Suprapubic skin (tissue), 4 donors: ENCODE measurements at regions not wholly inside any gene's neighbourhood (a gene's known extent, or its start where the extent isn't known, plus 50 kb on each side); places are given as distances from the start of the nearest gene placed in this dataset.

Source experiments
- DNase-seq, 2 donors: peaks; one replicate each; pipeline ENCODE4 v3.0.0-alpha.2; 2019; ENCODE audit warnings: low spot score in 2 of 2
- H3K27ac ChIP-seq: fragments of 200-600 bp; sonication (generic); one replicate; pipeline ENCODE4 v1.5.1; 2019
- H3K27me3 ChIP-seq: fragments of 200-600 bp; sonication (generic); one replicate; pipeline ENCODE4 v1.5.1; 2019
- H3K36me3 ChIP-seq: fragments of 200-600 bp; sonication (generic); one replicate; pipeline ENCODE4 v1.5.1; 2019
- H3K4me1 ChIP-seq: fragments of 200-600 bp; sonication (generic); one replicate; pipeline ENCODE4 v1.5.1; 2019
- H3K4me3 ChIP-seq: fragments of 200-600 bp; sonication (generic); one replicate; pipeline ENCODE4 v1.5.1; 2019; ENCODE audit warnings: mild to moderate bottlenecking
- H3K9me3 ChIP-seq: fragments of 200-600 bp; sonication (generic); one replicate; pipeline ENCODE4 v1.5.1; 2019
- CTCF ChIP-seq, 2 donors: fragments of 200-600 bp in 1 of 2; fragments of 450-650 bp in 1 of 2; sonication (generic) in 1 of 2; IDR thresholded peaks; one replicate each; pipeline ENCODE4 v1.5.1; 2016 to 2019; ENCODE audit warnings: antibody characterized with exemption in 2 of 2, mild to moderate bottlenecking in 1 of 2, moderate library complexity in 1 of 2
- EP300 ChIP-seq: sonication (generic); formaldehyde crosslinking; IDR thresholded peaks from one replicate; pipeline ENCODE4 v1.6.1; 2017; ENCODE audit warnings: antibody characterized with exemption
- POLR2A ChIP-seq, 2 donors: fragments of 450-650 bp; IDR thresholded peaks; one replicate each; pipeline ENCODE4 v1.6.1; 2017; ENCODE audit warnings: antibody characterized with exemption in 2 of 2, mild to moderate bottlenecking in 2 of 2, moderate library complexity in 2 of 2
- POLR2AphosphoS5 ChIP-seq, 3 donors: sonication (generic); formaldehyde crosslinking; IDR thresholded peaks; one replicate each; pipeline ENCODE4 v1.6.1; 2017; ENCODE audit warnings: antibody characterized with exemption in 3 of 3
- WGBS: methylation state at CpG from one replicate; pipeline ENCODE4 v1.1.5; 2018; 5-methylcytosine and 5-hydroxymethylcytosine counted together

- Histone ChIP-seq H3K9me3 (no peaks in the 10 kb centered on the region), H3K27ac (no peak overlapping the region), H3K4me1 (peaks cover 54% of the 10 kb centered on the region), H3K36me3 (no peaks in the 10 kb centered on the region), H3K4me3 (no peak overlapping the region), H3K27me3 (peaks cover 6% of the 10 kb centered on the region)
- DNase-seq, result no peak
- WGBS, result 84% methylated on average over 5 of the region's 5 CpGs
- TF ChIP-seq POLR2AphosphoS5 (IDR thresholded peaks at IDR 0.05) (no peak), EP300 (no peak), POLR2A (IDR thresholded peaks at IDR 0.05) (no peak), CTCF (IDR thresholded peaks at IDR 0.05) (no peak)
These were observed 187.8 kb downstream of the SHQ1 start for GRCh38 chr3:72660270-72661114.

DNA sequence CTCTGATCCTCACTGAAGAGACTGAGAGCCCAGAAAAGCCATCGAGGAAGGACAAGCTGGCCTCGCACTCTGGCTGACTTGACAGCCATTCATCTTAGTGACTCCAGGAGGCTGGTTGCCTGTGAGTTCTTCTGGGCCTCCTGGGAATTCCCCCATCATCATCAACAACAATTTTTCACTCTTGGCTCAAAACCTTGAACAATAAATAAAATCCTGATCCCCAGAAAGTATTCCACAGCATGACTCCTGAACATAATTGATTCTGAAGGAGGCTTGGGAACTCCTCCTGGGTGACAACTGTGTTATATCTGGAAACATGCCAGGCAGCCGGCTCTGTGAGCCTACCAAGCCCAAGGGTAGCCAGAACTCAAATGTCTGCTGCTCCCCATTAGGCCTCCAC, 188.6 kb downstream of the SHQ1 start:
- H3K36me3 ChIP-seq, result no peaks in the 10 kb centered on the region
- TF ChIP-seq POLR2AphosphoS5 (IDR thresholded peaks at IDR 0.05) (no peak), POLR2A (IDR thresholded peaks at IDR 0.05) (no peak), CTCF (IDR thresholded peaks at IDR 0.05) (no peak), EP300 (no peak)
- no peak for DNase-seq
- H3K4me3 ChIP-seq, result no peak overlapping the region
- no peaks in the 10 kb centered on the region for H3K9me3 ChIP-seq
- H3K4me1 ChIP-seq, result peaks cover 58% of the 10 kb centered on the region
- peaks cover 10% of the 10 kb centered on the region for H3K27me3 ChIP-seq
- H3K27ac ChIP-seq, result no peak overlapping the region
- 53% methylated on average over 3 of the region's 3 CpGs for WGBS

- Histone ChIP-seq H3K4me1 (peaks cover 55% of the 10 kb centered on the region), H3K9me3 (no peaks in the 10 kb centered on the region), H3K4me3 (no peak overlapping the region)
These were observed 189.1 kb downstream of the SHQ1 start for GRCh38 chr3:72659188-72659587.

DNA sequence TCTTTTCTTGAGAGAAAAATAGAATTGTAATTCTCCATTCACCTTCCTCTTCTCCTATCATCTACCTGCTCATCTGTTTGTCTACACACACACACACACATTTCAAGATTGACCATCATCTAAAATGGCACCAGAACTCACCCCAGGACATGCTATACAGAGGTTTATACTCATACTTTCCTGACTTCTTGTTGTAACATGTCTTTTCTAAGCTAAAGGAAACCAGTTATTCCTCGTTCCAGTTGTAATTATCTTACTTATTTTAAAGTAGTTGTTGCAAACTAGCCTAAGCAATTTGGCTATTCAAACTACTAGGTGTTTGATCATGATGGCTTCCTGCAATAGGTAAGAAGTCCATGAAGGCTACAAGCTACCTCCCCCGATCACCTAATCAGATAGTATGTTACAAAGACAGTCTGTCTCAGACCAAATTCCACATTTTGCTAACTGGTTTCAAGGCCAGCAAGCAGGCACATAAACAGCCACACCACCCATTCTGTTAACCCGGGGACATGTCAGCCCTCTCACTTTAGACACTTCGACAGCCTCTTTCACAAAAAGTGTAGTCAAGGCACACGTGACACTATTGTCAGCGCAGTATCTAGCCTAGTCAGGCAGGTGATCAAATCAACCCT, 189.7 kb downstream of the SHQ1 start:
- H3K36me3 ChIP-seq, result no peaks in the 10 kb centered on the region
- no peak overlapping the region for H3K4me3 ChIP-seq
- peaks cover 10% of the 10 kb centered on the region for H3K27me3 ChIP-seq
- TF ChIP-seq POLR2A (IDR thresholded peaks at IDR 0.05) (no peak), EP300 (no peak), POLR2AphosphoS5 (IDR thresholded peaks at IDR 0.05) (no peak), CTCF (IDR thresholded peaks at IDR 0.05) (no peak)
- H3K9me3 ChIP-seq, result no peaks in the 10 kb centered on the region
- peaks cover 49% of the 10 kb centered on the region for H3K4me1 ChIP-seq
- H3K27ac ChIP-seq, result no peak overlapping the region
- WGBS, result 85% methylated on average over 6 of the region's 6 CpGs
- DNase-seq, result no peak

More at GRCh38 chr3:72659188-72659587, 189.1 kb downstream of the SHQ1 start:
- no peak for DNase-seq
- Histone ChIP-seq H3K36me3 (no peaks in the 10 kb centered on the region), H3K27me3 (peaks cover 10% of the 10 kb centered on the region), H3K27ac (no peak overlapping the region)
- WGBS, result 95% methylated on average over 5 of the region's 5 CpGs
- no peak for TF ChIP-seq EP300
- TF ChIP-seq CTCF (IDR thresholded peaks at IDR 0.05), result no peak
- no peak for TF ChIP-seq POLR2AphosphoS5 (IDR thresholded peaks at IDR 0.05)
- no peak for TF ChIP-seq POLR2A (IDR thresholded peaks at IDR 0.05)

DNA sequence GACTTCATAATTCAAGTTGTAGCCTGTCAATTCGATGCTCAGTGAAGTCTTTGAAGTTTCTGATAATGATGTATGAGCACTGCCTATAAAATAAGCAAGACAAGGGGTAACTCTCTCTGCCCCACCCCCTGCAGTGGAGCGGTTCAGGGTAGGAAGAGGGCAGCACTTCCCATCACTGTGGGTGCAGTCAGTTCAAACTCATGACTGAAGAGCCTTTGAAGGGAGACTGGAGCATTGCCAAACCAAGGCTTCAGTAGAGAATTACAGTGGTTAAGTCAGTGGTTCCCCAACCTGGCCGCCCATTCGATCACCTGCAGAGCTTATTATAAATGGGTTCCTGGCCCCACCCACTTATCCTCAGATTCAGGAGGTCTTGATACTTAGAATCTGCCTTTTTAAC, 190.6 kb downstream of the SHQ1 start:
- WGBS, result 70% methylated on average over 4 of the region's 4 CpGs
- no peak for DNase-seq
- TF ChIP-seq POLR2AphosphoS5 (IDR thresholded peaks at IDR 0.05) (no peak), CTCF (IDR thresholded peaks at IDR 0.05) (no peak)

More for the DNA sequence above, 190.6 kb downstream of the SHQ1 start:
- Histone ChIP-seq H3K27ac (no peak overlapping the region), H3K36me3 (no peaks in the 10 kb centered on the region), H3K4me3 (no peak overlapping the region), H3K27me3 (peaks cover 10% of the 10 kb centered on the region), H3K4me1 (peaks cover 40% of the 10 kb centered on the region), H3K9me3 (no peaks in the 10 kb centered on the region)
